ENCODE measurements at regions not wholly inside any gene's neighbourhood (a gene's known extent, or its start where the extent isn't known, plus 50 kb on each side); places are given as distances from the start of the nearest gene placed in this dataset.
"Not testable (repeated sequence)": the region's sequence is repeated elsewhere in the genome, so short reads cannot be mapped to it uniquely, and the experiment has no call there.

DNA sequence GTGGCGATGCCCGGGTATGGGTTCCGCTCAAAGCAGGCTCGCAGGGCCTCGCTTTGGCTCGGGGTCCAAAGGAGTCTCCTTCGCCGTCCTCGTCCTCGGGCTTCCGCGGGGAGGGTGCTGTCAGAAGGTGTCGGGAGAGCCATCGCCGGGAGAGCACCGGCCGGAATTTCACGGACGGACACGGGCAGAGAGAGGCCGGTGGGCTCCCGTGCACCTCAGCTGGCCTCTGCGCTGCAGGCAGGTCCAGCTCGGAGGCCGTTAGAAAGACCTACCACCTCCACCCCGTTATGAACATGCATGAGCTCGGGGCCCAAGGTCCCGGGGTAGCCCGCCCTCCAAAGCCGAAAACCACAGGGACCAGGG is 1846.0 kb upstream of the DEFB115 start:
- TF ChIP-seq, protein P1, sequence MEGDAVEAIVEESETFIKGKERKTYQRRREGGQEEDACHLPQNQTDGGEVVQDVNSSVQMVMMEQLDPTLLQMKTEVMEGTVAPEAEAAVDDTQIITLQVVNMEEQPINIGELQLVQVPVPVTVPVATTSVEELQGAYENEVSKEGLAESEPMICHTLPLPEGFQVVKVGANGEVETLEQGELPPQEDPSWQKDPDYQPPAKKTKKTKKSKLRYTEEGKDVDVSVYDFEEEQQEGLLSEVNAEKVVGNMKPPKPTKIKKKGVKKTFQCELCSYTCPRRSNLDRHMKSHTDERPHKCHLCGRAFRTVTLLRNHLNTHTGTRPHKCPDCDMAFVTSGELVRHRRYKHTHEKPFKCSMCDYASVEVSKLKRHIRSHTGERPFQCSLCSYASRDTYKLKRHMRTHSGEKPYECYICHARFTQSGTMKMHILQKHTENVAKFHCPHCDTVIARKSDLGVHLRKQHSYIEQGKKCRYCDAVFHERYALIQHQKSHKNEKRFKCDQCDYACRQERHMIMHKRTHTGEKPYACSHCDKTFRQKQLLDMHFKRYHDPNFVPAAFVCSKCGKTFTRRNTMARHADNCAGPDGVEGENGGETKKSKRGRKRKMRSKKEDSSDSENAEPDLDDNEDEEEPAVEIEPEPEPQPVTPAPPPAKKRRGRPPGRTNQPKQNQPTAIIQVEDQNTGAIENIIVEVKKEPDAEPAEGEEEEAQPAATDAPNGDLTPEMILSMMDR (conservative IDR thresholded peaks at IDR 0.05; ENCODE audit: low read length), result not testable (repeated sequence)
- not testable (repeated sequence) for TF ChIP-seq EZH2phosphoT487 (IDR thresholded peaks at IDR 0.05; ENCODE audit: borderline replicate concordance)
